NCI-H226 (cell line): ENCODE measurements at regions not wholly inside any gene's neighbourhood (a gene's known extent, or its start where the extent isn't known, plus 50 kb on each side); places are given as distances from the start of the nearest gene placed in this dataset.

Source experiments
- DNase-seq: peaks from one replicate; pipeline ENCODE4 v3.0.0-alpha.2; 2015

- peak; percentile 99 for DNase-seq
Observed at GRCh38 chr1:87226341-87226760, 102.3 kb upstream of the LMO4 start.

- no peak for DNase-seq
Observed at GRCh38 chr1:87227651-87228050, 101.0 kb upstream of the LMO4 start.

GRCh38 chr1:87230501-87230900, 98.2 kb upstream of the LMO4 start:
- no peak for DNase-seq

- no peak for DNase-seq
Observed at GRCh38 chr1:87231703-87232367, 96.8 kb upstream of the LMO4 start.

DNA sequence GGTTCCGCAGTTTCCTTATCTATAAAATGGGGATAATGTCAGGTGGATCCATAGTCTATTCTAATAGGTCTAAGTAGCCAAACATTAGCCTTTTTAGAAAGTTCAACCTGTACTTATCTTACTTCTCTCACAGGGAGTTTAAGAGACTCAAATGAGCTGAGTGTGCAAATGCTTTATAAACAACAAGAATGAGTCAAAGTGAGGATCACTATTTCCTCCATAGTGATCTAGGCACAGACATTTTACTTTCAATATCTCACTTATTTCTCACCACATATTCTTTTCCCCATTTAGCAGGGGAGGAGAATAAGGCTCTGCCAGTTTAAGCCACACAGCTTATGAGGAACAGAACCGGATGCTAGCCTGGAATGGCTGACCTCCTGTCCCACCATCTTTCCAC, 92.1 kb upstream of the LMO4 start:
- DNase-seq: peak; percentile 17

- no peak for DNase-seq
Observed at GRCh38 chr1:87239997-87240605, 88.6 kb upstream of the LMO4 start.

DNA sequence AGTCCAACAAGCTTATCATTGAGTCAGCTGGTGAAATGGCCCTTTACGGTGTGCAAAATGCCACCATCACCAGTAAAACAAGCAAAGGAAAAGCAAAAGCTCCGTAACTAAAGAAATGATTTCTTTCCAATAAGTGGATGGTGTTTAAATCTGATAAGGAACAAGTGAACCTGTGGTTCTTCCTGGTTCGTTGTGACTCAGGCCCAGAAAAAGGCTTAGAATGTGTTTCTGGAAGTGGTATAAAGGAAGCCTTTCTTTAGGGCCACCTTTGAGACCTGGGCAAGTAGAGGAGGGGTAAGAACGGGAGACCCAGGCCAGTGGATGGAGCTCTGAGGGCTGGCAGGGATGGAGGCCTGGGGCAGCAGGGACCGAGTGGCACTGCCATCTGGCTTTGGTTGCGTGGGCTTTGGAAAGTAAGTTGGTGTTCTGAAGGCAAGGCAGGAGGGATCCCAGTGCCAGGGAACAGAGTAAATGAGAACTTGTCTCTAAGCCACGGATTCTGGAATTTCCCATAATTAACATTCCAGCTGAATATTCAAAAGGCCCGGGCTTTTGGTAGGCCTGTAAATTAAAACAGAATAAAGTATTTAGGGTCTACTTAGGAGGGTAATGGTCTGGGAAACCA, 87.9 kb upstream of the LMO4 start:
- DNase-seq: no peak

GRCh38 chr1:87242445-87243185, 86.1 kb upstream of the LMO4 start:
- DNase-seq: no peak

DNA sequence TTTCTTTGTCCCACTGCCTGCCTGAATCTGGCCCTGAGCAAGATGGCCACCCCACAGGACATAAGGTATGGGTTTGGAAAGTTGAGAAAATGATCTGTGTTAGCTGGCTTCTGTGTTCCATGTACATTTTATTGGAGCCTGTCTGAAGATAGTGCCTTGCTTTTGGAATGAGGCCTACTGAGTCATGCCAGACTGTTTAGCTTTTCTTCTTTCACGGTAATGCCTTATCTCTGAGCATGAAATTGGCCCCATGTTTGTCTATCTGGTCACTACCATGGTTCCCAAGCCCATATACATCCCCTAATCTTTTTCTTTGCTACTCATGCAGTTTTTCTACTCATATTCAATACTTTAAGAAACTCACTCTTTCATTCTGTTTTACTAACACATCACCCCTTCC, 85.1 kb upstream of the LMO4 start:
- DNase-seq: peak; percentile 89

DNA sequence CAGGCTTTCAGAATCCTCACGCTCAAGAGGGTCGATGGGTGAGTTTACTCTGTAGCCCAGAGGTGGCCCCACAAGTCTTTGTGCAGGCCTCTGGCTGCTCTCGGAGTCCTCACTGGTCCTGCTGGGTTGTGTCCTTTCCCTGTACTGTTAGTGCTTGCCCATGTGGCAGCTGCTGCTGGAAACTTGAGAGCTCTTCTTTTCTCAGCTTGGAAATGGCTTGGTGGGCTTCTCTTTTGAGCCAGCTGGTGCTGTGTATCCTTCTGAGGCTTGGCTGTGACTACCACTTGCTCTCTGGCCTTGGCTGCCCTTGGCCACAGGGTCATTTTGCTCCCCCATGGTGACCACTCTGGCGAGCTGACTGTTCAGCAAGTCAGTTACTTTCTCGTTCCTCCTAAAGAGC, 82.2 kb upstream of the LMO4 start:
- no peak for DNase-seq

DNA sequence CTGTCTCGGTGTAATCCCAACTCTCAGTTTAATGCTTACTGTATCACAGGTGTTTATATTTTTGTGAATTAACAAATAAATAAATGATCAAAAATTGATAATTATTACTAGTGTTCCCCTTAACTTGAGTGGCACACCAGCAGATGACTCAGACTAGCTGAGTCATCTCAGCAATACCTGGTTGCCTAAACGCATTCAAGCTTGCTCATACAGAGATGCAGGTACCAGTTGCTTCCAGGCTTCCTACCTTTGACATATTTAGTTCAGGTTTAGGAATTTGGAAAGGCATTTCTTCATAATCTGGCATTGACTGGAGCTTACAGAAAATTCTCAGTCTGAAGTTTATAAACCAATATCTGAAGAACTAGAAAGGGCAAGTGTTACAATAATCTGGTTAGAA, 78.9 kb upstream of the LMO4 start:
- DNase-seq: peak; percentile 28

GRCh38 chr1:87250336-87250735, 78.3 kb upstream of the LMO4 start:
- DNase-seq: no peak

- no peak for DNase-seq
Observed at GRCh38 chr1:87252406-87252805, 76.3 kb upstream of the LMO4 start.

- DNase-seq: no peak
Observed at GRCh38 chr1:87262688-87263087, 66.0 kb upstream of the LMO4 start.

DNA sequence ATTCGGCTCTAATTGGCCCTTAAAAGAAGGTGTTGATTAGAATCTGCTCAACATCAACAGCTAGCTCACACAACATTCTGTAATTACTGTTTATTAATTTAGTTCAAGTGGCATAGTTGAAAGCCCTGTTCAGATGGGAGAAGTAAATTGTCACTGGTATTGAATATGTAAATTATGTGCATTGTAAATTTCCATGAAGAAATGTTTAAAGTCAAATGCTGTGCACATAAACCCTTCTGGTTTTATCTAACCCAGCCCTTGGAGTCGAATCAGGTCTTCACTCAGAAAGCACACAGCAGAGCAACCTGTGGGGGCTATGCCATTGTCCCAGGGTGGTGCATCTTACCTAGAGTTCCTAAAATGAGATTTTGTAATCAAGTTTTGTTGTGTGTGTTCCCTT, 65.4 kb upstream of the LMO4 start:
- no peak for DNase-seq

DNA sequence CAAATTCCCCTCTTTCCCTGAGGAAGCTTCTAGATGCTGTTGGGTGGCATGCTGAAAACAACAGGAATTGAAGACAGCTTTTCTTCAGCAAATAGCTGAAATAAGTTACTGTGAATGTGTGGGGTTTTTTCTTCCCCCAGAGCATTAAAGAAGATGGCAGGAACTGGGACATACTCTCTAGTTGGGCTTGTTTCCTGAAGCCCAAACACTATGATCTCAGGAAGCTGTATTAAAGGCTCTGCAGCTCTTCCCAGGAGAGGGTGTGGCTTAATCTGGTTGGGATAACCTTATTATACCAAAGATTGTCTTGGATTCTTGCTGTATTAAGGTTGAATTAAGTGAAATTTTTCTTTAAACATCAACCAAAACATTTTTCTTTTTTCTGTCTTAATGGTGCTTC, 64.9 kb upstream of the LMO4 start:
- DNase-seq: no peak

GRCh38 chr1:87264976-87265375, 63.7 kb upstream of the LMO4 start:
- DNase-seq: no peak

DNA sequence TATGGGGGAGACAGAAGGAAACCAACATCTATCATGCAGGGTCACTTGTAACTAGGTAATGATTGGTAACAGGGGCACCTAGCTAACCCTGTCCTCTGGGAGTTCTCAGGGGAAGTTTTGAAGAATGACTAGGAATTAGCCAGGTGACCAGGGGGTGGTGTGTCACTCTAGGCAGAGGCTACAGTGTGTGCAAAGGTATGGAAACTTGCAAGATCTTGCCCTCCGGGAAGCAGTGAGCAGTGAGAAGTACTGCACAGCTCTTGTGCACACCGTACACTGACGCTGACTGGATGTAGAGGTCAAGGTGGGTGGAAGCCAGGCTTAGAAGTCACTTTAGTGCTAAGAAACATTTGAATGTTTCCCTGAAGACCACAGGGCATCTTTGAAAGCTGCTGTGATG, 62.9 kb upstream of the LMO4 start:
- no peak for DNase-seq

DNA sequence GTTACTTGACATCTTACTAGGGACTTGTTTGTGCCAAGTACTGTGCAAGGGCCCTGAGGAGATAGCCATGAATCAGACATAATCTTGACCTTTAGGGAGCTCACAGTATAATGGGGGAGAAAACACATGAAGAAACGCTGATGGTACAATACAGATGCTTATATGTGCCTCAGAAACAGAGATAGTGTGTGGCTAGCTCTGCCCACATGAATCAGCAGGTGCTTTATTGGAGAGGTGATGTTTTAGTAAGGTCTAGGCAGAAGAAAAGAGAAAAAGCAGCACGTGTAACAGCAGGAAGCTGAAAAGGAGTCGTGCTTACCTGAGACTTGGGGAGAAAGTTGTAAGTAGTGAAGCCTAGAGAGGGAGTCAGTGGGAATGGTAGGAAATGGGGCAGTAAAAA, 60.6 kb upstream of the LMO4 start:
- DNase-seq: no peak

DNA sequence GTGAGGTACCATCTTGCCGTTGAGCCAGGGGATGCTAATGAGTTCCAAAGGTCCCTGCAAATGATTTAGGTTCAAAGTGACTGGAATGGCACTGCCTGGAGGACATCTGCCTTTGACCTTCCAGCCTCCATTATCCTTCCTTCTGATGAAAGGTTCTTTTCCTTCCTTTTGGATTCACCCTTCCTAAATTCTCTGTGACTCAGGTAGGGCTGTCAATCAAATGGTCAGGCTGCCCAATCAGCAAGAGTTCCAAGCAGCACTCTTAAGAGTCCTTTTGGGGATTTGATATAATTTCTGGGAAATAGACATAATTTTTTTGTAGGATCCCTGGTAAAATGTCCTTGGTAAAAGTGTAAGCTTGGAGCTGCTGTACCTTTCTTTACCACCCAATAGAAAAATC, 58.8 kb upstream of the LMO4 start:
- DNase-seq: no peak

GRCh38 chr1:87273291-87273690, 55.4 kb upstream of the LMO4 start:
- DNase-seq: no peak

- no peak for DNase-seq
Observed at GRCh38 chr1:87274851-87275250, 53.8 kb upstream of the LMO4 start.

DNA sequence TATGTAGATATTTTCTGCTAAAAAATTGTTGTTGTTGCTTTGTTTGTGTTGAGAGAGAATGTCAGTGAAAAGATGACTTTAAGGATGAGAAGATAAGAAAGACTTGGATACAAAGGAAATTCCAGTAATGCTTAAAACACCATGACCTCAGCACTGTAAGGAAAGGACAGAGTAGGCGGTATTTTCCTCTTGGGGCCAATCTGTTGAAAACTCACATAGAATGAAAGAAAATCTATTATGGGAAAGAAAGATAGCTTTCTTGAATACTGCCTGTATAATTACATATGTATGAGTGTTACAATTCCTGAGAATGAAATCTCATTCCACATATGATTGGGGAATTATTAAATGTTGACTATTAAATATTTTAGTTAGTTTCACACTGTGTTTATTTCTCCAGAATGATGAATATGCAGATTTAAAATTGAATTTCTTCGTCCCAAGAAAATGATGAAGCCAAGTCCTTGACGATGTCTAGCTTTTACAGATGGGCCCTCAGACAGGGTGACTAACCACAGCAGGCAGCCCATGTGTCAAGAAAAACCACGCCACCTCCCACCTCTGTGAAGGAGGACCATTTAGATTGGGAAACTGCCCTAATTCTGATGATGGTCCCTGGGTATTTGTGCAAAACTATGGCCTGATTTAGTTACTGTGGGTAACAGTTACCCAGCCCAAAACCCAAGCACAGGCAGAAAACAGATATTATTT, 49.7 kb upstream of the LMO4 start:
- no peak for DNase-seq
